AG04449 (cell line): ENCODE measurements at regions not wholly inside any gene's neighbourhood (a gene's known extent, or its start where the extent isn't known, plus 50 kb on each side); places are given as distances from the start of the nearest gene placed in this dataset.

Experiments
- CTCF ChIA-PET: fragments of 350-600 bp; formaldehyde crosslinking; extraction: SDS; loops from one replicate; lab custom pipeline; 2021; ENCODE audit warnings: antibody characterized with exemption; lab: Yijun Ruan, JAX
- POLR2A ChIA-PET: fragments of 400-600, 350-600 bp; formaldehyde crosslinking; extraction: SDS; loops from one replicate; lab custom pipeline; 2020; ENCODE audit warnings: antibody characterized with exemption, inconsistent platforms; lab: Yijun Ruan, JAX
- DNase-seq: peaks from one replicate; pipeline ENCODE4 v3.0.0-alpha.2; 2010; ENCODE audit warnings: low read depth, low spot score
- H3K4me3 ChIP-seq: 2 replicates; pipeline ENCODE4 v1.5.1; 2011; ENCODE audit warnings: low read depth, mild to moderate bottlenecking, control low read depth, low read length
- TF ChIP-seq, protein P1 (sequence below): IDR thresholded peaks from one replicate; pipeline ENCODE4 v1.5.1; 2011; ENCODE audit warnings: mild to moderate bottlenecking, moderate library complexity, low read length, control low read depth, inconsistent platforms; ENCODE audit not compliant: insufficient read depth; ENCODE audit errors: missing control alignments

- TF ChIP-seq, protein P1, sequence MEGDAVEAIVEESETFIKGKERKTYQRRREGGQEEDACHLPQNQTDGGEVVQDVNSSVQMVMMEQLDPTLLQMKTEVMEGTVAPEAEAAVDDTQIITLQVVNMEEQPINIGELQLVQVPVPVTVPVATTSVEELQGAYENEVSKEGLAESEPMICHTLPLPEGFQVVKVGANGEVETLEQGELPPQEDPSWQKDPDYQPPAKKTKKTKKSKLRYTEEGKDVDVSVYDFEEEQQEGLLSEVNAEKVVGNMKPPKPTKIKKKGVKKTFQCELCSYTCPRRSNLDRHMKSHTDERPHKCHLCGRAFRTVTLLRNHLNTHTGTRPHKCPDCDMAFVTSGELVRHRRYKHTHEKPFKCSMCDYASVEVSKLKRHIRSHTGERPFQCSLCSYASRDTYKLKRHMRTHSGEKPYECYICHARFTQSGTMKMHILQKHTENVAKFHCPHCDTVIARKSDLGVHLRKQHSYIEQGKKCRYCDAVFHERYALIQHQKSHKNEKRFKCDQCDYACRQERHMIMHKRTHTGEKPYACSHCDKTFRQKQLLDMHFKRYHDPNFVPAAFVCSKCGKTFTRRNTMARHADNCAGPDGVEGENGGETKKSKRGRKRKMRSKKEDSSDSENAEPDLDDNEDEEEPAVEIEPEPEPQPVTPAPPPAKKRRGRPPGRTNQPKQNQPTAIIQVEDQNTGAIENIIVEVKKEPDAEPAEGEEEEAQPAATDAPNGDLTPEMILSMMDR: no peak
- CTCF ChIA-PET: interaction anchor here (1.0 kb wide), 1 partner anchor 288 kb away, joined by 4 read pairs; no protein-coding TSS in a partner anchor
Observed at GRCh38 chr3:74664606-74665005, 50.1 kb upstream of the CNTN3 start.

More at GRCh38 chr3:74664606-74665005, 50.1 kb upstream of the CNTN3 start:
- no peak for DNase-seq
- H3K4me3 ChIP-seq: no peak overlapping the region
- POLR2A ChIA-PET: no interaction called here
